ENCODE measurements at regions not wholly inside any gene's neighbourhood (a gene's known extent, or its start where the extent isn't known, plus 50 kb on each side); places are given as distances from the start of the nearest gene placed in this dataset.
"Not testable (repeated sequence)": the region's sequence is repeated elsewhere in the genome, so short reads cannot be mapped to it uniquely, and the experiment has no call there.

GRCh38 chr3:172579753-172580152, 56.5 kb upstream of the TNFSF10 start:
- not testable (repeated sequence) for DNase-seq

- not testable (repeated sequence) for DNase-seq
Measured at GRCh38 chr3:172578714-172579113, 55.5 kb upstream of the TNFSF10 start.

- DNase-seq: peak; percentile 32
Measured at GRCh38 chr3:172577987-172578570, 54.8 kb upstream of the TNFSF10 start.

GRCh38 chr3:172575375-172575774, 52.1 kb upstream of the TNFSF10 start:
- no peak for DNase-seq

- DNase-seq: no peak
Measured at GRCh38 chr3:172573422-172573821, 50.2 kb upstream of the TNFSF10 start.

Measured in GF-D8 (cell line).